RPMI7951 (cell line): ENCODE measurements at regions not wholly inside any gene's neighbourhood (a gene's known extent, or its start where the extent isn't known, plus 50 kb on each side); places are given as distances from the start of the nearest gene placed in this dataset.
A peak's percentile ranks its signal among the peaks of the same experiment; 100 is the strongest.
"Not testable (repeated sequence)": the region's sequence is repeated elsewhere in the genome, so short reads cannot be mapped to it uniquely, and the experiment has no call there.

Experiments
- DNase-seq: peaks from one replicate; pipeline ENCODE4 v3.0.0-alpha.2; 2012; ENCODE audit warnings: low read depth

- no peak for DNase-seq
Observed at GRCh38 chr3:87101861-87102625, 111.1 kb upstream of the VGLL3 start.

DNA sequence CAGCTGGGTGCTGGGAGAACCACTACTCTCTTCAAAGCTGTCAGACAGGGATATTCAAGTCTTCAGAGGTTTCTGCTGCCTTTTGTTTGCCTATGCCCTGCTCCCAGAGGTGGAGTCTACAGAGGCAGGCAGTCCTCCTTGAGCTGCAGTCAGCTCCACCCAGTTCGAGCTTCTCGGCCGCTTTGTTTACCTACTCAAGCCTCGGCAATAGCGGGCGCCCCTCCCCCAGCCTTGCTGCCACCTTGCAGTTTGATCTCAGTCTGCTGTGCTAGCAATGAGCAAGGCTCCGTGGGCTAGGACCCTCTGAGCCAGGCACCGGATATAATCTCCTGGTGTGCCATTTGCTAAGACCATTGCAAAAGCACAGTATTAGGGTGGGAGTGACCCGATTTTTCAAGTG is 106.8 kb upstream of the VGLL3 start:
- not testable (repeated sequence) for DNase-seq

DNA sequence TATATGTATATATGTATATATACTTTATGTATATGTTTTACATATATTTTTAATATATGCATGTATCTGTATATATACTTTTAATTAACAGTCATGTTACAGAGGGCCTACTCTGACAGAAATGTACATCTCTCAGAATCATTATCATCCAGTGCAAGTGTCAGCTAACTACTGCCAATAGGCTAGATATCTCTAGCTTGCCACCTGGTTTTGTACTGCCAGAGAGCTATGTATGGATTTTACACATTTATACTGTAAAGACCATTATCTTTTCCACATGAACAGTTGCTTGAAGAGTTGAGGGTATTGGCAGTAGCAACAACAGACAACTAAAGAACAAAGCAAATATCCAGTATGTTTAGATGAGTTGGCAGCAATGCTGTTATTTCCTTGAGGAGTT is 99.7 kb upstream of the VGLL3 start:
- no peak for DNase-seq

- DNase-seq: peak; percentile 82
Observed at GRCh38 chr3:87088993-87089841, 98.3 kb upstream of the VGLL3 start.

GRCh38 chr3:87088430-87088992 is 97.6 kb upstream of the VGLL3 start:
- no peak for DNase-seq

DNA sequence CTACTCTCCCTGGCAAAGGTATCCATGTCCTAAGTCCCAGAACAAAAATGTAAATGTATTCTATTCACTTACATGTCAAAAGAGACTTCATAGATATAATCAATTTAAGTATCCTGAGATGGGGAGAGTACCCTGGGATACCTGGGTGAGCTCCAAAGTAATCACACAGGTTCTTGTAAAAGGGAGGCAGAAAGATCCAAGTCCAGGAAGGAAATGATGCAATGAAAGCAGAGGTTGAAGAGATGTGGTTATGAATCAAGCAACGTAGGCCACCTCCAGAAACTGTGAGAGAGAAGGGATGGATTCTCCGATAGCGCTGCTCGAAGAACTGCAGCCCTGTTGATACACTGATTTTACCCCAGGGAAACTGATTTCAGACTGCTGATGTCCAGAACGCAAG is 93.9 kb upstream of the VGLL3 start:
- DNase-seq: no peak

- DNase-seq: peak; percentile 66
Observed at GRCh38 chr3:87082796-87083440, 92.0 kb upstream of the VGLL3 start.

GRCh38 chr3:87077355-87077754 is 86.4 kb upstream of the VGLL3 start:
- DNase-seq: no peak

DNA sequence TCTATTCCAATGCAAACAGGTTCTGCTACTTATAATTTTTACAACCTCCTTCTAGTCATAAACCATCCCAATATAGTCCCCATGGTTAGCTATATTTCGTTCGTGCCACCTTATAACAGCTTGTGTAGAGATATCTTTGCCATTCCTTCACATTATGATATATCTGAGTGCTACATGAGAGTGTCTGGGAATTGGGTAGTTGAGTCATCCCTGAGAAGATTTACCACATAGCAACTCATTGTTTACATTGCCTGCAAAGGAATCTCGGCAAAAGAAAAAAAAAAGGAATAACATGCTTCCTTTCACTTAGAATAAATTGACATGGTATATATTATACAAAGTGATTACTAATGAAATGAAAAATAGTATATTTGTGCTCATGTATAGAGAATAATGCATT is 86.0 kb upstream of the VGLL3 start:
- DNase-seq: peak; percentile 70

DNA sequence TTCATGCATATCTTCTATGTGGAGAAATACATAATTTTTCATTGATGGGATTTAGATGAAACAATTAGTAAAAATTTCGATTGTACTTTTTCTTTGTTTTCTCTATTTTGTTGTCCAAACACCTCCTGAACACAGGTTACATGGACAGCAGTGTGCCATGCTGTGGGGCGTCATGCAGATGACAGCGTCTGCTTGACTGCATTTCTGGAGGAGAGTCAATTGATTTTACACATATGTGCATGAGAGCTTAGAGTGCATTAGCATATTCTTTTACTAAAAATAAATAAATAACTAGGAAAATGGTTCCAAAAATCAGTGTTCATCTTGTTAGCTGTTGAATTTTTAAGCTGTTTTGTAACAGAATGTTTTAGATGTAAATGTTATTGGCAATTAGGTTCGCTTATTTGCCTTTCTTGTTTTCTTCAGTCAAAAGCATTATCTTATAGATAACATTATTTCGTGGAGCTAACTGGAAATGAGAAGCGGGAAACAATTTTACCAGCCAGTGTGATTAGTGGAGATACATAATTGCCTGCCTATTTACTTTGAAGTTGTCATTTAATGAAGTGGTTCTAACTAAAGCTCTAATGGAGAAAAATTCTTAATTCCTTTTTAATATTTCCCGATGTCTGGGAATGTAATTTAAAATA is 82.7 kb upstream of the VGLL3 start:
- no peak for DNase-seq

DNA sequence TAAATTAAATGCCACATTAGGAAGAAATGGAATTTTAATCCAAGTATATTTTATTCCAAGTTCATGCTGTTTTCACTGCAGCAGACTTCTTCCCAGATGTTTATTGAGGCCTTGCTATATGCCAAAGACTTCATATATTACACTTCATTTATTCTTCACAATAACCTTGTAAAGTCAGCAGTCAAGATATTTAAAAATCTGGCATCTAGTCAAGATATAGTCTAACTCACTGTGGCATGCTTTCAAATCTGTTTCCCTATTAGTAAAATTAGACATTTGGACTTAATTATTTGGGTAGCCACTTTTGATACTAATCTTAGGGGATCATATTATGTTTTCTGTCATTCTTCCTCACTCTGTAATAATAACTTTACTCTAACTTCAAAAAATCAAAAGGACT is 81.5 kb upstream of the VGLL3 start:
- no peak for DNase-seq

GRCh38 chr3:87069971-87070370 is 79.0 kb upstream of the VGLL3 start:
- DNase-seq: peak; percentile 53

DNA sequence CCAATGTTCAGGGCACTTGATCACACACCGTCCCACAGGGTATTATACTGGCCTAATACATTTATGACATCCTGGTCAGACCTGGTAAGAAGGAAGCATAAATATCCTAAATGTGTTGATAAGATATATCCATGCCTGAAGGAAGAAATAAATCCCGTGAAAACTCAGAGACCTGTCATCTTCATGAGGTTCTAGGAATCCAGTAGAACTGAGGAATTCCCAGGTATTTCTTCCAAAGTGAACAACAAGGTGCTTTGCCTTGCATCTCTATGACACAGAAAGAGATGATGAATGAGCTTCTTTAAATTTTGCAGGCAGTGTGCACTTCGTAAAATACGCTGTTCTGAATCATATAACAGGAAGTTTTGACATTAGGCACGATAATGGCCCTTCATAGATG is 78.1 kb upstream of the VGLL3 start:
- DNase-seq: no peak

- DNase-seq: no peak
Observed at GRCh38 chr3:87062685-87063084, 71.7 kb upstream of the VGLL3 start.

DNA sequence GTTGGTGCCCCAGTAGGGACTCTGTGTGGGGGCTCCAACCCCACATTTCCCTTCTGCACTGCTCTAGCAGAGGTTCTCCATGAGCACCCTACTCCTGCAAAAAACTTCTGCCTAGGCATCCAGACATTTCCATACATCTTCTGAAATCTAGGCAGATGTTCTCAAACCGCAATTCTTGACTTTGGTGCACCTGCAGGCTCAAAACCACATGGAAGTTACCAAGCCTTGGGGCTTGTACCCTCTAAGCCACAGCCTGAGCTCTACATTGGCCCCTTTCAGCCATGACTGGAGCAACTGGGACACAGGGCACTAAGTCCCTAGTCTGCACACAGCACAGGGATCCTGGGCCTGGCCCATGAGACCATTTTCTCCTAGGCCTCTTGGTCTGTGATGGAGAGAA is 66.5 kb upstream of the VGLL3 start:
- DNase-seq: no peak

GRCh38 chr3:87053553-87053952 is 62.6 kb upstream of the VGLL3 start:
- no peak for DNase-seq

- DNase-seq: no peak
Observed at GRCh38 chr3:87052499-87053260, 61.7 kb upstream of the VGLL3 start.

GRCh38 chr3:87047852-87048251 is 56.9 kb upstream of the VGLL3 start:
- DNase-seq: no peak

DNA sequence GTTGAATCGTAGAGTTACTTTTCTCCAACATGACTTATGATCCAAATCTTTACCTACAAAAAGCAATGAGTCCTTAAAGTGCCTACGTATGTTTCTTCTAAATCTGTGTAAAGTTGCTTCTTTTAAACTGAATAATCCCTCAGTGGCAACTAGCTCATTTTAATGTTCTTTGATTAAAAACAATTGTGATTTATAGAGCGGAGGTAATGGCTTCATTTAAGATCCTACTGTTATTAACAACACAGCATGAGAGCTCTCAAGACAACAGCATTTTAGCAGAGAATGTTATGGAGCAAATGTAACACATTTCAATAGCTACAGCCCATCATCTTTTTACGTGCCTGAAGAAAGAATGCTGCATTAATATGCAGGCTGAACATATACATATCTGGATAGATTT is 55.3 kb upstream of the VGLL3 start:
- no peak for DNase-seq

DNA sequence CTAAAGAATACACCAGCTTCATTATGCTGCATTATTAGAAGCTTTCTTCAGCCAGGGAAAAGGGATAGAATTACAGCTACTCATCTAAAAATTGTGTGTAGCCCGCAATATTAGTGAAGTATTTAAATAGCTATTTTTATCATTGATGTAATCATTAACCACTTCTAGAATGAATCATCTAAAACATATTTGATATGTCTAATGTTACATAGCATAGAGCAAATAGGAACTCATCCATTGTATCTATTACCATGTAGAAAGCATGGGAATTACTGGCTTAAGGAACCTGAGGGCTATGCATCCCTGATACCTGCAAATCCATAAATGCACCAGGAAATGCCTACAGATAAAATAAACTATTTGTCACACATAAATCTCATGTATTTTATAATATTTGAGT is 54.5 kb upstream of the VGLL3 start:
- no peak for DNase-seq

- DNase-seq: no peak
Observed at GRCh38 chr3:87044846-87045245, 53.9 kb upstream of the VGLL3 start.
